ENCODE measurements at regions not wholly inside any gene's neighbourhood (a gene's known extent, or its start where the extent isn't known, plus 50 kb on each side); places are given as distances from the start of the nearest gene placed in this dataset.

DNA sequence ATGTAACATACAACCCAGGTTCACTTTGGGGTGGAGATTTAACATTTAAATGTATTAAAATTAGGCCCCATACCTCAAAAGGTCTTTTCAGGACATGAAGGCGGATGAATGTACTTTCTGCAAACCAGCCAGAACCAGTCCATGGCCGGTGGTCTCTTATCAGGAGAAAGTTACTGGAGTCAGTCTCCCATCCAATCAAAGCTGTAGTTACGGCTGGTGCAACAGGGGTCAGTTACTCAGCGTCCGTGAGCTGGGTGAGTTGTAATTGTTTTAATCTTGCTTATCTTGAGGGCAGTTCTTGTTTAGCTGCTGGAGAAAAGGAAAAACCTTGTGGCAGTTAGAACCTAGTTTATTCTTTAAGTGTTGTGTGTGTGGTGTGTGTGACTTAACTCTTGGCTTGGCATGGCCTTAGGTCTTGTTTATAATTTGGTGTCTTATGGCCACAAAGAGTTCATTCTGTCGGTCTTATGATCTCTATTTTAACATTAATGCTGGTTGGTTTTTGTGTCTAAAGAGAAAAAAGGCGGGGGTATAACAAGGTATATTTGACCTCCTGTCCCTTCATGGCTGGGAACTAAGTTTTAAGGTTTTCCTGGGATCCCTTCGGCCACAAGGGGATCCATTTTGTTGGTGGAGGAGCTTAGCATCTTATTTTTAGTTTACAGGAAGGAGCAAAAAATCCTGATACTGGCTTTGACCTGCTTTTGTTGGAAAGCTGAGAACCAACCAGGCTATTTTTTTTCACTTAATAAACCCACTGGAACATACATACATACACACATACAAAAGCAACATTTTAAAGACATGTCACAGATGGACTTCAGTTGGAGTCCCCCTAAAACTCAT is 143.5 kb upstream of the NCK2 start (continued):
- TF ChIP-seq CTBP2 (IDR thresholded peaks at IDR 0.05; ENCODE audit: borderline replicate concordance, insufficient read depth, insufficient read length, low read length) = no peak
- TF ChIP-seq, protein P1, sequence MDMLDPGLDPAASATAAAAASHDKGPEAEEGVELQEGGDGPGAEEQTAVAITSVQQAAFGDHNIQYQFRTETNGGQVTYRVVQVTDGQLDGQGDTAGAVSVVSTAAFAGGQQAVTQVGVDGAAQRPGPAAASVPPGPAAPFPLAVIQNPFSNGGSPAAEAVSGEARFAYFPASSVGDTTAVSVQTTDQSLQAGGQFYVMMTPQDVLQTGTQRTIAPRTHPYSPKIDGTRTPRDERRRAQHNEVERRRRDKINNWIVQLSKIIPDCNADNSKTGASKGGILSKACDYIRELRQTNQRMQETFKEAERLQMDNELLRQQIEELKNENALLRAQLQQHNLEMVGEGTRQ (IDR thresholded peaks at IDR 0.05; ENCODE audit: low read length) = no peak
- no peak for TF ChIP-seq RBBP5 (IDR thresholded peaks at IDR 0.05; ENCODE audit: borderline replicate concordance, low read depth, low read length)
- TF ChIP-seq, protein P2, sequence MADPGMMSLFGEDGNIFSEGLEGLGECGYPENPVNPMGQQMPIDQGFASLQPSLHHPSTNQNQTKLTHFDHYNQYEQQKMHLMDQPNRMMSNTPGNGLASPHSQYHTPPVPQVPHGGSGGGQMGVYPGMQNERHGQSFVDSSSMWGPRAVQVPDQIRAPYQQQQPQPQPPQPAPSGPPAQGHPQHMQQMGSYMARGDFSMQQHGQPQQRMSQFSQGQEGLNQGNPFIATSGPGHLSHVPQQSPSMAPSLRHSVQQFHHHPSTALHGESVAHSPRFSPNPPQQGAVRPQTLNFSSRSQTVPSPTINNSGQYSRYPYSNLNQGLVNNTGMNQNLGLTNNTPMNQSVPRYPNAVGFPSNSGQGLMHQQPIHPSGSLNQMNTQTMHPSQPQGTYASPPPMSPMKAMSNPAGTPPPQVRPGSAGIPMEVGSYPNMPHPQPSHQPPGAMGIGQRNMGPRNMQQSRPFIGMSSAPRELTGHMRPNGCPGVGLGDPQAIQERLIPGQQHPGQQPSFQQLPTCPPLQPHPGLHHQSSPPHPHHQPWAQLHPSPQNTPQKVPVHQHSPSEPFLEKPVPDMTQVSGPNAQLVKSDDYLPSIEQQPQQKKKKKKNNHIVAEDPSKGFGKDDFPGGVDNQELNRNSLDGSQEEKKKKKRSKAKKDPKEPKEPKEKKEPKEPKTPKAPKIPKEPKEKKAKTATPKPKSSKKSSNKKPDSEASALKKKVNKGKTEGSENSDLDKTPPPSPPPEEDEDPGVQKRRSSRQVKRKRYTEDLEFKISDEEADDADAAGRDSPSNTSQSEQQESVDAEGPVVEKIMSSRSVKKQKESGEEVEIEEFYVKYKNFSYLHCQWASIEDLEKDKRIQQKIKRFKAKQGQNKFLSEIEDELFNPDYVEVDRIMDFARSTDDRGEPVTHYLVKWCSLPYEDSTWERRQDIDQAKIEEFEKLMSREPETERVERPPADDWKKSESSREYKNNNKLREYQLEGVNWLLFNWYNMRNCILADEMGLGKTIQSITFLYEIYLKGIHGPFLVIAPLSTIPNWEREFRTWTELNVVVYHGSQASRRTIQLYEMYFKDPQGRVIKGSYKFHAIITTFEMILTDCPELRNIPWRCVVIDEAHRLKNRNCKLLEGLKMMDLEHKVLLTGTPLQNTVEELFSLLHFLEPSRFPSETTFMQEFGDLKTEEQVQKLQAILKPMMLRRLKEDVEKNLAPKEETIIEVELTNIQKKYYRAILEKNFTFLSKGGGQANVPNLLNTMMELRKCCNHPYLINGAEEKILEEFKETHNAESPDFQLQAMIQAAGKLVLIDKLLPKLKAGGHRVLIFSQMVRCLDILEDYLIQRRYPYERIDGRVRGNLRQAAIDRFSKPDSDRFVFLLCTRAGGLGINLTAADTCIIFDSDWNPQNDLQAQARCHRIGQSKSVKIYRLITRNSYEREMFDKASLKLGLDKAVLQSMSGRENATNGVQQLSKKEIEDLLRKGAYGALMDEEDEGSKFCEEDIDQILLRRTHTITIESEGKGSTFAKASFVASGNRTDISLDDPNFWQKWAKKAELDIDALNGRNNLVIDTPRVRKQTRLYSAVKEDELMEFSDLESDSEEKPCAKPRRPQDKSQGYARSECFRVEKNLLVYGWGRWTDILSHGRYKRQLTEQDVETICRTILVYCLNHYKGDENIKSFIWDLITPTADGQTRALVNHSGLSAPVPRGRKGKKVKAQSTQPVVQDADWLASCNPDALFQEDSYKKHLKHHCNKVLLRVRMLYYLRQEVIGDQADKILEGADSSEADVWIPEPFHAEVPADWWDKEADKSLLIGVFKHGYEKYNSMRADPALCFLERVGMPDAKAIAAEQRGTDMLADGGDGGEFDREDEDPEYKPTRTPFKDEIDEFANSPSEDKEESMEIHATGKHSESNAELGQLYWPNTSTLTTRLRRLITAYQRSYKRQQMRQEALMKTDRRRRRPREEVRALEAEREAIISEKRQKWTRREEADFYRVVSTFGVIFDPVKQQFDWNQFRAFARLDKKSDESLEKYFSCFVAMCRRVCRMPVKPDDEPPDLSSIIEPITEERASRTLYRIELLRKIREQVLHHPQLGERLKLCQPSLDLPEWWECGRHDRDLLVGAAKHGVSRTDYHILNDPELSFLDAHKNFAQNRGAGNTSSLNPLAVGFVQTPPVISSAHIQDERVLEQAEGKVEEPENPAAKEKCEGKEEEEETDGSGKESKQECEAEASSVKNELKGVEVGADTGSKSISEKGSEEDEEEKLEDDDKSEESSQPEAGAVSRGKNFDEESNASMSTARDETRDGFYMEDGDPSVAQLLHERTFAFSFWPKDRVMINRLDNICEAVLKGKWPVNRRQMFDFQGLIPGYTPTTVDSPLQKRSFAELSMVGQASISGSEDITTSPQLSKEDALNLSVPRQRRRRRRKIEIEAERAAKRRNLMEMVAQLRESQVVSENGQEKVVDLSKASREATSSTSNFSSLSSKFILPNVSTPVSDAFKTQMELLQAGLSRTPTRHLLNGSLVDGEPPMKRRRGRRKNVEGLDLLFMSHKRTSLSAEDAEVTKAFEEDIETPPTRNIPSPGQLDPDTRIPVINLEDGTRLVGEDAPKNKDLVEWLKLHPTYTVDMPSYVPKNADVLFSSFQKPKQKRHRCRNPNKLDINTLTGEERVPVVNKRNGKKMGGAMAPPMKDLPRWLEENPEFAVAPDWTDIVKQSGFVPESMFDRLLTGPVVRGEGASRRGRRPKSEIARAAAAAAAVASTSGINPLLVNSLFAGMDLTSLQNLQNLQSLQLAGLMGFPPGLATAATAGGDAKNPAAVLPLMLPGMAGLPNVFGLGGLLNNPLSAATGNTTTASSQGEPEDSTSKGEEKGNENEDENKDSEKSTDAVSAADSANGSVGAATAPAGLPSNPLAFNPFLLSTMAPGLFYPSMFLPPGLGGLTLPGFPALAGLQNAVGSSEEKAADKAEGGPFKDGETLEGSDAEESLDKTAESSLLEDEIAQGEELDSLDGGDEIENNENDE (IDR thresholded peaks at IDR 0.05; ENCODE audit: insufficient replicate concordance, low read length) = no peak
- no peak for TF ChIP-seq SP2 (IDR thresholded peaks at IDR 0.05; ENCODE audit: low read length)
- no peak for TF ChIP-seq FOSL1 (IDR thresholded peaks at IDR 0.05; ENCODE audit: insufficient read depth, low read depth, low read length)
